ENCODE measurements at regions not wholly inside any gene's neighbourhood (a gene's known extent, or its start where the extent isn't known, plus 50 kb on each side); places are given as distances from the start of the nearest gene placed in this dataset.

DNA sequence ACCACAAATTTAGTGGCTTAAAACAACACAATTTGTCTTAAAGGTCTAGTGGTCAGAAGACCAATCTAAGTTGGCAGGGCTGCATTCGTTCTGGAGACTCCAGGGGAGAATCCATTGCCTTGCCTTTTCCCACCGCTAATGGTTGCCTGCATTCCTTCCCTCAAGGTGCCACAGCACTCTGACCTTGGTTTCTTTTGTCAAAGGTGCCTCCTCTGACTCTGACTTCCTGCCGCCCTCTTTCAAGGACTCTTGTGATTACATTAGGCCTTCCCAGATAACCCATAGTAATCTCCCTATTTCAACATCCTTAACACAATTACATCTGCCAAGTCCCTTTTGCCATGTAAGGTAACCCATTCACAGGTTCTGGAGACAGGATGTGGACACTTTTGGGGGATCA is 145.3 kb downstream of the S1PR1 start:
- no peak for DNase-seq
- Histone ChIP-seq H3K9me3 (no peaks in the 10 kb centered on the region), H3K4me1 (no peaks in the 10 kb centered on the region), H3K27ac (no peak overlapping the region), H3K36me3 (no peaks in the 10 kb centered on the region), H3K4me3 (replicated peaks in 1 of 3) (no peak overlapping the region), H3K27me3 (no peaks in the 10 kb centered on the region)
- TF ChIP-seq POLR2A (IDR thresholded peaks at IDR 0.05): no peak
- TF ChIP-seq, protein P1, sequence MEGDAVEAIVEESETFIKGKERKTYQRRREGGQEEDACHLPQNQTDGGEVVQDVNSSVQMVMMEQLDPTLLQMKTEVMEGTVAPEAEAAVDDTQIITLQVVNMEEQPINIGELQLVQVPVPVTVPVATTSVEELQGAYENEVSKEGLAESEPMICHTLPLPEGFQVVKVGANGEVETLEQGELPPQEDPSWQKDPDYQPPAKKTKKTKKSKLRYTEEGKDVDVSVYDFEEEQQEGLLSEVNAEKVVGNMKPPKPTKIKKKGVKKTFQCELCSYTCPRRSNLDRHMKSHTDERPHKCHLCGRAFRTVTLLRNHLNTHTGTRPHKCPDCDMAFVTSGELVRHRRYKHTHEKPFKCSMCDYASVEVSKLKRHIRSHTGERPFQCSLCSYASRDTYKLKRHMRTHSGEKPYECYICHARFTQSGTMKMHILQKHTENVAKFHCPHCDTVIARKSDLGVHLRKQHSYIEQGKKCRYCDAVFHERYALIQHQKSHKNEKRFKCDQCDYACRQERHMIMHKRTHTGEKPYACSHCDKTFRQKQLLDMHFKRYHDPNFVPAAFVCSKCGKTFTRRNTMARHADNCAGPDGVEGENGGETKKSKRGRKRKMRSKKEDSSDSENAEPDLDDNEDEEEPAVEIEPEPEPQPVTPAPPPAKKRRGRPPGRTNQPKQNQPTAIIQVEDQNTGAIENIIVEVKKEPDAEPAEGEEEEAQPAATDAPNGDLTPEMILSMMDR (IDR thresholded peaks at IDR 0.05): no peak
- intact Hi-C loops (cut with DNase I): no loop called here
- 39 to 44% methylated on average over 3 of the region's 3 CpGs for WGBS, 2 donors

DNA sequence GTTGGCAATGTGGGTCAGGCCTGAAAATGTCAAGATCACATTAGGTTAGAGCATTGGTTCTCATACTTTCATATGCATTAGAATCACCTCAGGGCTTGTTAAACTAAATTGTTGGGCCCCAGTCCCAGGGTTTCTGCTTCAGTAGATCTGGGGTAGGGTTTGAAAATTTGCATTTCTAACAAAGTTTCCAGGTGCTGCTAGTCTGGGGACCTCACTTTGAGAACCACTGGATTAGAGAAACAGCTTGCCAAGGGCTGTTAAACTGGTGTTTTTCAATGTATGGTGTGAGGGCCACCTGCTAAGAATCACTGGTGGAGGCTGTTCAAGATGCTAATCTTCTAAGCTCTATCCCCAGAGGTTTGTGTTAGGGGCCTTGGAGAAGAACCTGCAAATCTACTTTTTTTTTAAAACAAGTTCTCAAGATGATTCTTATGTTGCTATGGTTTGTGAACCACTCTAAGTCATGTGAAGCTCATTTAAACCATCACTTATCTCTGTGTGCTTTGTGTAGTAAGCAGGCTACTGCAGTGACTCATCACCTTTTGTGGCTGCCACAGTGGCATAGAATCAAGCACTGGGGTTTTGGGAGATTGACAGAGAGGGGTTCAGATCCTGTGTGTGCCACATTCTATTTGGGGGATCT is 152.2 kb downstream of the S1PR1 start:
- Histone ChIP-seq H3K9me3 (no peaks in the 10 kb centered on the region), H3K4me1 (no peaks in the 10 kb centered on the region), H3K36me3 (no peaks in the 10 kb centered on the region), H3K27me3 (no peaks in the 10 kb centered on the region), H3K4me3 (replicated peaks in 1 of 3) (no peak overlapping the region), H3K27ac (no peak overlapping the region)
- TF ChIP-seq, protein P1 (IDR thresholded peaks at IDR 0.05): no peak
- TF ChIP-seq POLR2A (IDR thresholded peaks at IDR 0.05): no peak
- DNase-seq: no peak
- intact Hi-C loops (cut with DNase I): no loop called here

DNA sequence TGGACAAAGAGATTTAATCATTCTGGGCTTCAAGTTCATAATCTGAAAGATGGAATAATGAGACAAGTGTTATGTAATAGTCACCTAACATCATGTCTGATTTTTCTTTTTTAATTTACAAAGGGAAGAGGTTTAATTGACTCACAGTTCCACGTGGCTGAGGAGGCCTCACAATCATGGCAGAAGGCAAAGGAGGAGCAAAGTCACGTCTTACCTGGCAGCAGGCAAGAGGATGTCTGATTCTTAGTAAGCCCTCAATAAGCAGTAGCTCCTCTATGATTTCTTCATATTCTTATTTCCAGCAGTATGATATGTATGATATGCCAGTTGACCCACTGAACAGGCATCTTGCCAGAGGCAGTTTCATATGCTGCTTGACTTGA is 152.7 kb downstream of the S1PR1 start:
- Histone ChIP-seq H3K27me3 (no peaks in the 10 kb centered on the region), H3K4me1 (no peaks in the 10 kb centered on the region), H3K36me3 (no peaks in the 10 kb centered on the region), H3K9me3 (no peaks in the 10 kb centered on the region), H3K4me3 (replicated peaks in 1 of 3) (no peak overlapping the region), H3K27ac (no peak overlapping the region)
- intact Hi-C loops (cut with DNase I): no loop called here
- no peak for DNase-seq
- 59 to 71% methylated on average over 2 of the region's 2 CpGs for WGBS, 2 donors
- TF ChIP-seq, protein P1 (IDR thresholded peaks at IDR 0.05): no peak
- TF ChIP-seq POLR2A (IDR thresholded peaks at IDR 0.05): no peak

DNA sequence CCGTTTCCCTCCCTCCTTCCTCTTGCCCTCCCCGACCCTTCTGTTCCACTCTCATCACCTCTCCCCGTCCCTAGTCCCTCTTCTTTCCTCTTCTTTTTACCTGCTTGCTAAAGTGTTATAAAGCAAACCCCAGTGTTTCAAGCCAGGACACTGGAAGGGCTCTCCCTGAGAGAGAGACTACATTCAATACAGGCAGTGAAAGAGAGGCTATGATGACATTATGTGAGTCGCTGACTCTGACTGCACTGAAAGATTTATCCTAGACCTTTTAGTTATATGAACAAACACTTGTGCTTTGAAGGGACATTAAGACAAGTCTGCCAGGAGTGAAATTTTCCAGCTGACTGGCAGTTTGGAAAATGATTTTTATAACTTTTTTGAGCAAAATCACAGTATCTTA is 155.7 kb downstream of the S1PR1 start:
- intact Hi-C loops (cut with DNase I): no loop called here
- no peak for DNase-seq
- H3K36me3 ChIP-seq: no peaks in the 10 kb centered on the region
- no peak overlapping the region for H3K27ac ChIP-seq
- no peaks in the 10 kb centered on the region for H3K4me1 ChIP-seq
- no peak for TF ChIP-seq POLR2A (IDR thresholded peaks at IDR 0.05)
- TF ChIP-seq, protein P1 (IDR thresholded peaks at IDR 0.05): no peak
- H3K27me3 ChIP-seq: no peaks in the 10 kb centered on the region
- H3K9me3 ChIP-seq: no peaks in the 10 kb centered on the region
- 53 to 64% methylated on average over 4 of the region's 4 CpGs for WGBS, 2 donors
- no peak overlapping the region for H3K4me3 ChIP-seq (replicated peaks in 1 of 3)

DNA sequence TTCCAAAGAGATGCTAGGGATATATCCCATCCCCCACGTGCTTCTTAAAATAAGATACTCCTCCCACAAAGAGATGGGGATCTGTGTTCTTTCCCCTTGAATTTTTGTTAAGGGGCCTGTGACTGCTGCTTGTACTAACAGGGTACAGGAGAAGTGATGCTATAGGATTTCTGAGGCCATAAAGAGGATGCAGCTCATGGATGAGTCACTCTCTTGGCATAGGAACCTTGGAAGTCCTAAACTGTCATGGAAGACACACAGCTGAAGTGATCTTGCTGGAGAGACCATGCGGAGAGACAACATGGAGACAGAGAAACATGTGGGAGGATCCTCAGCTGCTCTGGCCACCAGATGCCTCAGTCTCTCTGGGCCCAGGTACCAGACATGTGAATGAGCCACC is 157.2 kb downstream of the S1PR1 start:
- no peaks in the 10 kb centered on the region for H3K27me3 ChIP-seq
- 91 to 92% methylated on average over 2 of the region's 2 CpGs for WGBS, 2 donors
- no peak for TF ChIP-seq POLR2A (IDR thresholded peaks at IDR 0.05)
- TF ChIP-seq, protein P1 (IDR thresholded peaks at IDR 0.05): no peak
- no peaks in the 10 kb centered on the region for H3K4me1 ChIP-seq
- H3K9me3 ChIP-seq: no peaks in the 10 kb centered on the region
- DNase-seq: no peak
- H3K36me3 ChIP-seq: no peaks in the 10 kb centered on the region
- H3K4me3 ChIP-seq (replicated peaks in 1 of 3): no peak overlapping the region
- intact Hi-C loops (cut with DNase I): no loop called here
- no peak overlapping the region for H3K27ac ChIP-seq
